ENCODE measurements at regions not wholly inside any gene's neighbourhood (a gene's known extent, or its start where the extent isn't known, plus 50 kb on each side); places are given as distances from the start of the nearest gene placed in this dataset.

GRCh38 chr1:208757846-208758245, 513.7 kb upstream of the PLXNA2 start:
- TF ChIP-seq CTCF (IDR thresholded peaks at IDR 0.05; ENCODE audit: poor library complexity, severe bottlenecking): no peak
- no peak for TF ChIP-seq REST (IDR thresholded peaks at IDR 0.05; ENCODE audit: borderline replicate concordance)
- no peak for TF ChIP-seq EZH2 (IDR thresholded peaks at IDR 0.05; ENCODE audit: borderline replicate concordance, insufficient read depth, low read length, poor library complexity, severe bottlenecking)
- no peak for TF ChIP-seq TAF1 (IDR thresholded peaks at IDR 0.05; ENCODE audit: low read depth)
- TF ChIP-seq POLR2AphosphoS5 (IDR thresholded peaks at IDR 0.05): no peak
- TF ChIP-seq RAD21 (conservative IDR thresholded peaks at IDR 0.05): no peak
- no peak for TF ChIP-seq EP300 (conservative IDR thresholded peaks at IDR 0.05; ENCODE audit: poor library complexity, severe bottlenecking)
- no peak for TF ChIP-seq MXI1 (conservative IDR thresholded peaks at IDR 0.05; ENCODE audit: poor library complexity, severe bottlenecking)
